D721Med (cell line): ENCODE measurements at regions not wholly inside any gene's neighbourhood (a gene's known extent, or its start where the extent isn't known, plus 50 kb on each side); places are given as distances from the start of the nearest gene placed in this dataset.
A peak's percentile ranks its signal among the peaks of the same experiment; 100 is the strongest.
"Not testable (repeated sequence)": the region's sequence is repeated elsewhere in the genome, so short reads cannot be mapped to it uniquely, and the experiment has no call there.

Experiments used
- DNase-seq: peaks from one replicate; pipeline ENCODE4 v3.0.0; 2011; ENCODE audit warnings: low spot score; ENCODE audit not compliant: insufficient read length
- FAIRE-seq: peaks from 2 replicates; lab custom pipeline; 2011; peaks lifted over from hg19 to GRCh38; lab: Jason Lieb, UNC
- CTCF ChIP-seq: IDR thresholded peaks from 2 replicates; pipeline ENCODE4 v1.5.1; 2012; ENCODE audit warnings: mild to moderate bottlenecking, control low read depth; ENCODE audit not compliant: insufficient read depth; ENCODE audit errors: missing control alignments

DNA sequence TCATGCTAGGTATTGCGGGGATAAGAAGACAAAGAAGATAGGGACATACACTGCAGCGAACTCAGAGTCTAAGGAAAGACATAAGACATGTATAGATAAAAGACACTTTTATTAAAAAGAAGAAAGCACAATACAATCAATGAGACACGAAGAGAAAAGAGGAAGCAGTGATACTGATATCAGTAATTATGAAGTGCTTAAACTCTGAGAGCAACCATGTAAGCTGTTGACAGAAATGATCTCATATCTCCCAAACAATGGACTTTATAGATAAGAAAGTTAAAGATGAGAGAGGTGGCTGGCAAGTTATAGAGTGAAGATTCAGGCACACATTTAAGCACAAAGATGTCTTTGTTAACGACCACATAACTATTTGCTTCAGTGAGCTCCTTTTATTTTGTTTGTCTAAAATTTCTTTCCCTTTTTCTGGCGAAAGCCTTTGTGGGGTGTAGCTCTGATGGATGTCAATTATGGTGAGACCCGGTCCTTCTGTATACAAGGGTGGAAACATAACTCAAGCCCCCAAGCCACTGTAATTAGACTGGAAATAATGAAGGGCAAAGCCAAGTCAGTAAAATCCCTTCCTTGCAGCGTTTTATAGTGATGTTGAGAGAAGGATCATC, 818.0 kb upstream of the SLC10A2 start:
- no peak for FAIRE-seq
- TF ChIP-seq CTCF = no peak

GRCh38 chr13:103883698-103884097, 817.5 kb upstream of the SLC10A2 start:
- no peak for TF ChIP-seq CTCF
- no peak for FAIRE-seq
- DNase-seq = no peak

More for the DNA sequence above, 818.0 kb upstream of the SLC10A2 start:
- no peak for DNase-seq

GRCh38 chr13:103883164-103883563, 816.9 kb upstream of the SLC10A2 start:
- no peak for FAIRE-seq
- DNase-seq = peak; percentile 15
- peak; percentile 69 for TF ChIP-seq CTCF

DNA sequence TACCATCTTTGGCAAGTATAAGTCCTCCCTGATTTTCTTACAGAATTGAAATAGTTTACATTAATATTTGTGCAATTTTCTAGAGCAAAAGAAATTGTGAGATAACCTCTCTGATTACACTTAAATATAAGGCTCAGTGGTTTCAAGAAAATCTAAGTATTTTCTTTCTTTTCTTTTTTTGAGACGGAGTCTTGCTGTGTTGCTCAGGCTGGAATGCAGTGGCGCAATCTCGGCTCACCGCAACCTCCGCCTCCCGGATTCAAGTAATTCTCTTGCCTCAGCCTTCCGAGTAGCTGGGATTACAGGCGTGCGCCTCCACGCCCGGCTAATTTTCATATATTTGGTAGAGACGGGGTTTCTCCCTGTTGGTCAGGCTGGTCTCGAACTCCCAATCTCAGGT, 813.9 kb upstream of the SLC10A2 start:
- DNase-seq, FAIRE-seq: not testable (repeated sequence)

GRCh38 chr13:103878891-103879605, 812.8 kb upstream of the SLC10A2 start:
- DNase-seq (no peak), FAIRE-seq (peak; percentile 16)
- no peak for TF ChIP-seq CTCF

DNA sequence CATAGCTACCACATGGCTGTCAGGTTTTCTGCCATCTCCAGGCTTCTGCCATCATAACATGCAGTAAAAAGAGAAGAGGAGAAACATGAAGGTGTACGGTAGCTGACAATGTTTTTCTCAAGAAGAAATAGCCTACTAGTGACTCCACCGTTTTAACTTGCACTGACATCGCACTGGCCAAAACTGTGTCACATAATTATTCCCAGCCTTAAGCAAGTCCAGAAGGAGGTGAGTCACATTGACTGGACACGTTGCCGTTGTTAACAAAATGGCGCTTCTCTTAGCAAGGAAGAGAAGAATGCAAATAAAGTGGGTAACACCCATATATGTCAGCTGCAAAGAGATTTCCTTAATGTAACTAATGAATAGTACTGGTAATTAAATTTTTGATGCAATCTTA, 810.4 kb upstream of the SLC10A2 start:
- no peak for DNase-seq
- no peak for FAIRE-seq

DNA sequence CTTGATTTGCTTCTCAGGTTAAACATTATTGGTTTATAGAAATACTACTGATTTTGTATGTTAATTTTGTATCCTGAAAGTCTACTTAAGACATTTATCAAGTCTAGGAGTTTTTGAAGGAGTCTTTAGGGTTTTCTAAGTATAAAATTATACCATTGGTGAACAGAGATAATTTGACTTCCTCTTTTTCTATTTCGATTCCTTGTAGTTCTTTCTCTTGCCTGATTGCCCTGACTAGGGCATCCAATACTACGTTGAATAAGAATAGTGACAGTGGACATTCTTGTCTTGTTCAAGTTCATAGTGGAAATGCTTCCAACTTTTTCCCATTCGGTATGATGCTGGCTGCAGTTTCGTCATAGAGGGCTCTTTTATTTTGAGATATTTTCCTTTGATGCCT, 807.5 kb upstream of the SLC10A2 start:
- DNase-seq (no peak), FAIRE-seq (no peak)
- no peak for TF ChIP-seq CTCF

More for the DNA sequence above, 810.4 kb upstream of the SLC10A2 start:
- no peak for TF ChIP-seq CTCF
